H9 (cell line): ENCODE measurements at regions not wholly inside any gene's neighbourhood (a gene's known extent, or its start where the extent isn't known, plus 50 kb on each side); places are given as distances from the start of the nearest gene placed in this dataset.

Source experiments
- DNase-seq: peaks from one replicate; pipeline ENCODE4 v3.0.0-alpha.2; 2017
- H2AFZ ChIP-seq: one replicate; pipeline ENCODE4 v1.6.1; 2013; ENCODE audit warnings: mild to moderate bottlenecking, low read length, control low read depth, moderate library complexity
- H2AK5ac ChIP-seq: 2 replicates; pipeline ENCODE4 v1.6.1; 2013; ENCODE audit warnings: low read length, control low read depth, mixed read lengths; ENCODE audit not compliant: insufficient read length
- H2BK120ac ChIP-seq: one replicate; pipeline ENCODE4 v1.6.1; 2013; ENCODE audit warnings: low read depth, mild to moderate bottlenecking, low read length, control low read depth, inconsistent platforms; ENCODE audit not compliant: poor library complexity, severe bottlenecking
- H2BK12ac ChIP-seq: 2 replicates; pipeline ENCODE4 v1.6.1; 2013; ENCODE audit warnings: low read length, control low read depth, mixed read lengths, low read depth; ENCODE audit not compliant: insufficient read length
- H2BK15ac ChIP-seq: 2 replicates; pipeline ENCODE4 v1.6.1; 2013; ENCODE audit warnings: low read depth, low read length, control low read depth
- H2BK20ac ChIP-seq: one replicate; pipeline ENCODE4 v1.6.1; 2013; ENCODE audit warnings: low read depth, mild to moderate bottlenecking, low read length, control low read depth, inconsistent platforms; ENCODE audit not compliant: poor library complexity, severe bottlenecking
- H2BK5ac ChIP-seq: 2 replicates; pipeline ENCODE4 v1.6.1; 2013; ENCODE audit warnings: low read length, control low read depth, mixed read lengths; ENCODE audit not compliant: insufficient read length
- H3K14ac ChIP-seq: 2 replicates; pipeline ENCODE4 v1.6.1; 2013; ENCODE audit warnings: low read length, control low read depth; ENCODE audit not compliant: insufficient read depth
- H3K18ac ChIP-seq: 2 replicates; pipeline ENCODE4 v1.6.1; 2013; ENCODE audit warnings: low read depth, mild to moderate bottlenecking, mixed read lengths, low read length, control low read depth; ENCODE audit not compliant: insufficient read length
- H3K23ac ChIP-seq: 2 replicates; pipeline ENCODE4 v1.6.1; 2013; ENCODE audit warnings: low read length, control low read depth, mixed read lengths, low read depth; ENCODE audit not compliant: insufficient read length
- H3K23me2 ChIP-seq: 2 replicates; pipeline ENCODE4 v1.6.1; 2013; ENCODE audit warnings: low read depth, mild to moderate bottlenecking, mixed read lengths, low read length, control low read depth; ENCODE audit not compliant: insufficient read length, poor library complexity, severe bottlenecking
- H3K27ac ChIP-seq: 2 replicates; pipeline ENCODE4 v1.5.1; 2013; ENCODE audit warnings: low read length, control low read depth, mixed read lengths, low read depth; ENCODE audit not compliant: insufficient read length
- H3K27me3 ChIP-seq: 2 replicates; pipeline ENCODE4 v1.6.1; 2013; ENCODE audit warnings: low read length, control low read depth, inconsistent platforms; ENCODE audit not compliant: insufficient read depth
- H3K4ac ChIP-seq: 2 replicates; pipeline ENCODE4 v1.6.1; 2013; ENCODE audit warnings: low read depth, mild to moderate bottlenecking, control low read depth, inconsistent platforms, low read length, moderate library complexity
- H3K4me1 ChIP-seq: 2 replicates; pipeline ENCODE4 v1.6.1; 2013; ENCODE audit warnings: low read length, control low read depth, inconsistent platforms; ENCODE audit not compliant: insufficient read depth
- H3K4me2 ChIP-seq: 2 replicates; pipeline ENCODE4 v1.6.1; 2013; ENCODE audit warnings: low read length, control low read depth, mixed read lengths; ENCODE audit not compliant: insufficient read length, insufficient read depth
- H3K56ac ChIP-seq: 2 replicates; pipeline ENCODE4 v1.6.1; 2013; ENCODE audit warnings: low read depth, mild to moderate bottlenecking, mixed read lengths, low read length, control low read depth; ENCODE audit not compliant: insufficient read length
- H3K79me1 ChIP-seq: 2 replicates; pipeline ENCODE4 v1.6.1; 2013; ENCODE audit warnings: low read depth, mild to moderate bottlenecking, moderate library complexity, low read length, control low read depth, inconsistent platforms; ENCODE audit not compliant: insufficient read depth, poor library complexity, severe bottlenecking
- H3K79me2 ChIP-seq: 2 replicates; pipeline ENCODE4 v1.6.1; 2013; ENCODE audit warnings: low read length, control low read depth, inconsistent platforms; ENCODE audit not compliant: insufficient read depth
- H3K9ac ChIP-seq: 2 replicates; pipeline ENCODE4 v1.6.1; 2013; ENCODE audit warnings: low read length, control low read depth, mixed read lengths; ENCODE audit not compliant: insufficient read length; ENCODE audit errors: extremely low read depth
- H3K9me3 ChIP-seq: one replicate; pipeline ENCODE4 v1.6.1; 2013; ENCODE audit warnings: low read depth, low read length, inconsistent platforms; ENCODE audit not compliant: control insufficient read depth
- H3T11ph ChIP-seq: one replicate; pipeline ENCODE4 v1.6.1; 2013; ENCODE audit warnings: mild to moderate bottlenecking, low read length, control low read depth, inconsistent platforms
- H4K20me1 ChIP-seq: one replicate; pipeline ENCODE4 v1.6.1; 2013; ENCODE audit not compliant: control insufficient read depth, insufficient read length, insufficient read depth
- H4K5ac ChIP-seq: 2 replicates; pipeline ENCODE4 v1.6.1; 2013; ENCODE audit warnings: low read depth, mild to moderate bottlenecking, mixed read lengths, low read length, control low read depth; ENCODE audit not compliant: insufficient read length
- H4K8ac ChIP-seq: replicated peaks from 2 replicates; pipeline ENCODE4 v1.6.1; 2013; ENCODE audit warnings: low read length, control low read depth, mixed read lengths, low read depth; ENCODE audit not compliant: insufficient read length
- H4K91ac ChIP-seq: 2 replicates; pipeline ENCODE4 v1.6.1; 2013; ENCODE audit warnings: low read depth, mild to moderate bottlenecking, moderate library complexity, mixed read lengths, low read length, control low read depth; ENCODE audit not compliant: insufficient read length
- H3K27ac Mint-ChIP-seq, 3 experiments: 2 replicates in 2 of 3; 3 replicates in 1 of 3; pipeline ENCODE4 v1.8.0; 2020 to 2021; ENCODE audit warnings: mixed read lengths in 3 of 3, mild to moderate bottlenecking in 1 of 3, moderate library complexity in 1 of 3
- H3K27me3 Mint-ChIP-seq: 2 replicates; pipeline ENCODE4 v1.8.0; 2021; ENCODE audit warnings: low read depth, mild to moderate bottlenecking, moderate library complexity, mixed read lengths
- H3K36me3 Mint-ChIP-seq, 3 experiments: 2 replicates in 2 of 3; 3 replicates in 1 of 3; pipeline ENCODE4 v1.8.0; 2020 to 2021; ENCODE audit warnings: low read depth in 3 of 3, mixed read lengths in 3 of 3; ENCODE audit not compliant: insufficient read depth in 1 of 3
- H3K4me1 Mint-ChIP-seq, 2 experiments: 2 replicates each; pipeline ENCODE4 v1.8.0; 2020; ENCODE audit warnings: mixed read lengths in 2 of 2
- H3K4me3 Mint-ChIP-seq, 2 experiments: 2 replicates in 1 of 2; 3 replicates in 1 of 2; pipeline ENCODE4 v1.8.0; 2020 to 2021; ENCODE audit warnings: mild to moderate bottlenecking in 2 of 2, mixed read lengths in 2 of 2, moderate library complexity in 1 of 2
- H3K9me3 Mint-ChIP-seq, 2 experiments: 2 replicates in 1 of 2; 3 replicates in 1 of 2; pipeline ENCODE4 v1.8.0; 2020; ENCODE audit warnings: mild to moderate bottlenecking in 2 of 2, mixed read lengths in 2 of 2, moderate library complexity in 1 of 2
- WGBS: extraction: QIAGEN DNeasy Blood & Tissue Kit; methylation state at CpG from one replicate; pipeline ENCODE4 v1.1.7; 2013; ENCODE audit warnings: missing lambda C conversion rate, low lambda C conversion rate, mixed read lengths; ENCODE audit not compliant: insufficient read length; ENCODE audit errors: extremely low coverage; 5-methylcytosine and 5-hydroxymethylcytosine counted together
- TF ChIP-seq, protein P1 (sequence below): fragments of 200-600 bp; sonication (generic); conservative IDR thresholded peaks from 3 replicates; pipeline ENCODE4 v1.8.0; 2021; ENCODE audit warnings: antibody characterized with exemption, mild to moderate bottlenecking

GRCh38 chr7:156139112-156139511 is 326.8 kb upstream of the SHH start:
- Mint-ChIP-seq H3K36me3 (no peaks in the 10 kb centered on the region), H3K4me3 (no peak overlapping the region), H3K27ac (no peak overlapping the region; a peak in 1 of 7 replicates), H3K27me3 (peaks cover 8% of the 10 kb centered on the region; the same call in 1 of the 2 replicates), H3K9me3 (peaks cover 2 to 5% of the 10 kb centered on the region in 2 experiments; a peak in 2 of 5 replicates), H3K4me1 (peaks cover 0 to 3% of the 10 kb centered on the region in 2 experiments; a peak in 2 of 4 replicates)
- no peak overlapping the region for H3K27ac ChIP-seq
- H4K91ac ChIP-seq = no peak overlapping the region
- H3K79me2 ChIP-seq = no peaks in the 10 kb centered on the region
- no peak overlapping the region for H2BK12ac ChIP-seq
- H2BK15ac ChIP-seq = no peak overlapping the region
- no peak overlapping the region for H2AK5ac ChIP-seq
- no peaks in the 10 kb centered on the region for H3K27me3 ChIP-seq
- H3K23ac ChIP-seq = no peak overlapping the region
- H3T11ph ChIP-seq = no peak overlapping the region
- no peaks in the 10 kb centered on the region for H3K9me3 ChIP-seq
- no peak overlapping the region for H2BK5ac ChIP-seq
- no peaks in the 10 kb centered on the region for H3K23me2 ChIP-seq
- no peak overlapping the region for H3K4me2 ChIP-seq
- no peak overlapping the region for H3K9ac ChIP-seq
- no peaks in the 10 kb centered on the region for H3K79me1 ChIP-seq
- H4K5ac ChIP-seq = no peak overlapping the region
- no peaks in the 10 kb centered on the region for H4K20me1 ChIP-seq
- H3K4me1 ChIP-seq = no peaks in the 10 kb centered on the region
- H3K18ac ChIP-seq = no peak overlapping the region
- no peak overlapping the region for H3K14ac ChIP-seq
- no peak overlapping the region for H2AFZ ChIP-seq
- DNase-seq = no peak
- TF ChIP-seq, protein P1, sequence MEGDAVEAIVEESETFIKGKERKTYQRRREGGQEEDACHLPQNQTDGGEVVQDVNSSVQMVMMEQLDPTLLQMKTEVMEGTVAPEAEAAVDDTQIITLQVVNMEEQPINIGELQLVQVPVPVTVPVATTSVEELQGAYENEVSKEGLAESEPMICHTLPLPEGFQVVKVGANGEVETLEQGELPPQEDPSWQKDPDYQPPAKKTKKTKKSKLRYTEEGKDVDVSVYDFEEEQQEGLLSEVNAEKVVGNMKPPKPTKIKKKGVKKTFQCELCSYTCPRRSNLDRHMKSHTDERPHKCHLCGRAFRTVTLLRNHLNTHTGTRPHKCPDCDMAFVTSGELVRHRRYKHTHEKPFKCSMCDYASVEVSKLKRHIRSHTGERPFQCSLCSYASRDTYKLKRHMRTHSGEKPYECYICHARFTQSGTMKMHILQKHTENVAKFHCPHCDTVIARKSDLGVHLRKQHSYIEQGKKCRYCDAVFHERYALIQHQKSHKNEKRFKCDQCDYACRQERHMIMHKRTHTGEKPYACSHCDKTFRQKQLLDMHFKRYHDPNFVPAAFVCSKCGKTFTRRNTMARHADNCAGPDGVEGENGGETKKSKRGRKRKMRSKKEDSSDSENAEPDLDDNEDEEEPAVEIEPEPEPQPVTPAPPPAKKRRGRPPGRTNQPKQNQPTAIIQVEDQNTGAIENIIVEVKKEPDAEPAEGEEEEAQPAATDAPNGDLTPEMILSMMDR = no peak
- no peak overlapping the region for H4K8ac ChIP-seq
- H3K4ac ChIP-seq = no peak overlapping the region
- WGBS = no CpG with 5 or more reads among the region's 7 CpGs
- H2BK120ac ChIP-seq = no peak overlapping the region
- no peak overlapping the region for H2BK20ac ChIP-seq
- H3K56ac ChIP-seq = no peak overlapping the region
